Fibroblast of villous mesenchyme (primary cell): ENCODE measurements at regions not wholly inside any gene's neighbourhood (a gene's known extent, or its start where the extent isn't known, plus 50 kb on each side); places are given as distances from the start of the nearest gene placed in this dataset.

Source experiments
- DNase-seq: peaks from one replicate; pipeline ENCODE4 v3.0.0-alpha.2; 2010; ENCODE audit warnings: low read depth
- H3K4me3 ChIP-seq: 2 replicates; pipeline ENCODE4 v1.5.1; 2011; ENCODE audit warnings: low read depth, mild to moderate bottlenecking, low read length
- CTCF ChIP-seq: IDR thresholded peaks from 2 replicates; pipeline ENCODE4 v1.5.1; 2012; ENCODE audit warnings: low read depth, mild to moderate bottlenecking, low read length; ENCODE audit not compliant: insufficient read depth

GRCh38 chr3:180117381-180118163 is 80.8 kb upstream of the PEX5L start:
- no peak for DNase-seq
- TF ChIP-seq CTCF: no peak
- no peak overlapping the region for H3K4me3 ChIP-seq

GRCh38 chr3:180119567-180119966 is 82.8 kb upstream of the PEX5L start:
- no peak overlapping the region for H3K4me3 ChIP-seq
- no peak for DNase-seq
- no peak for TF ChIP-seq CTCF

- no peak for TF ChIP-seq CTCF
- H3K4me3 ChIP-seq: no peak overlapping the region
- no peak for DNase-seq
Measured at GRCh38 chr3:180123928-180124327, 87.2 kb upstream of the PEX5L start.

- H3K4me3 ChIP-seq: no peak overlapping the region
- TF ChIP-seq CTCF: no peak
- DNase-seq: no peak
Measured at GRCh38 chr3:180131169-180131568, 94.4 kb upstream of the PEX5L start.

- no peak overlapping the region for H3K4me3 ChIP-seq
- no peak for DNase-seq
- TF ChIP-seq CTCF: no peak
Measured at GRCh38 chr3:180135101-180135500, 98.4 kb upstream of the PEX5L start.

GRCh38 chr3:180138871-180139270 is 102.1 kb upstream of the PEX5L start:
- H3K4me3 ChIP-seq: no peak overlapping the region
- DNase-seq: no peak
- TF ChIP-seq CTCF: no peak

GRCh38 chr3:180142041-180142440 is 105.3 kb upstream of the PEX5L start:
- no peak overlapping the region for H3K4me3 ChIP-seq
- DNase-seq: no peak
- no peak for TF ChIP-seq CTCF
